Hematopoietic multipotent progenitor cell (in vitro differentiated cells): ENCODE measurements at regions not wholly inside any gene's neighbourhood (a gene's known extent, or its start where the extent isn't known, plus 50 kb on each side); places are given as distances from the start of the nearest gene placed in this dataset.

Experiments
- DNase-seq, 3 donors: peaks; one replicate each; pipeline ENCODE4 v3.0.0-alpha.2; 2011 to 2015; ENCODE audit warnings: low read depth in 2 of 3, low spot score in 2 of 3

DNA sequence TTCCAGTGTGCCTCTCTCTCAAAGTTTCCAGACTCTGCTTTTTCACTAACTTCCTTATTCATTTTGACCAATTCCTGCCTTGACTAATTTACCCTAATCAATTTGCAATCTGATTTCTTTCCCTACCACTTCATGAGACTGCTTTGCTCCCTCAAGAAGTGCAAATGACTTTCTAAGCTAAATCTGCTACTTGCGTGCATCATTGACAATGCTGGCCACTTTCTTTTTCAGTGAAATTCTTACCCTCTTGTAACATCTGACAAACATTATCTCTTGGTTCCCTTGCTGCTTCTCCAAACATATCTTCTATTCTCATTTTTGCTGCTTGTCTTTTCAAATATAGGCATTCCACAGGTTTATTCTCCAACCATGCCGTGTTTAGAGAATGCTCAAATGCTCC, 659.9 kb downstream of the USP25 start:
- no peak for DNase-seq

DNA sequence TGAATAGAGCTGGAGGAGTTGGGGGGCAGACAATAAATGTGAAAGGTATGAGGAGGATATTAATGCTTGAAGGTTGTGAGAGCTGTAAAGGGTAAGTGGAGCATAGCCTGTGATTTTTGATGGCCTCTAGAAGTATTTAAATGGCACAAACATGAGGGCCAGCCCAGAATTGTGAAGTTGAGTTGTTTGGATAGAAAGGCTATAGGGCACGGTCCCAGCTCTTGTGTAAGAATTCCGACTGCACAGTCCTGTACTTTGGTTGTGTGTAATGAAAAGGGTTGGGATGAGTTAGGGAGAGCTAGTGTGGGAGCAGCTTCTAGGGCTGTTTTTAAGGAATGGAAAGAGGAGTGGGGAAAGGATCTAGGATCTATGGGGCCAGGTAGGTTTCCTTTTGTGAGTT, 665.5 kb downstream of the USP25 start:
- DNase-seq, result no peak

DNA sequence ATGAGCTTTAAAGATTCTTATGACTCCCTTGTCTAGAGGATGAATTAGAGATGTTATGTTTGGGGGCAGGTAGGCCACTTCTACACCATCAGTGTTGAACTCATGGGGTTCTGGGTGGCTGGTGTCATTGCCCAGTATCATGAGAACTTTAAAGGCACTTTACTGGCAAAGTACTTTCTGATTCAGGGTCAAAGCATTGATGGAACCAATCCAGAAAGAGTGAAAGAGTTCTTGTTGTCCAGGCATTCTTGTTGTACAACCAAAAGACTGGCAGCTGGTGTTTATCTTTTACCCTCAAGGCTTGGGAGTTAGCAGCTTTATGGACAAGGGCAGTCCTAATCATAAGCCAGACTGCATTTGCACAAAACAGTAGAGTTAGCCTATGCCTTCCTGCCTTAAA, 673.0 kb downstream of the USP25 start:
- DNase-seq, result no peak

DNA sequence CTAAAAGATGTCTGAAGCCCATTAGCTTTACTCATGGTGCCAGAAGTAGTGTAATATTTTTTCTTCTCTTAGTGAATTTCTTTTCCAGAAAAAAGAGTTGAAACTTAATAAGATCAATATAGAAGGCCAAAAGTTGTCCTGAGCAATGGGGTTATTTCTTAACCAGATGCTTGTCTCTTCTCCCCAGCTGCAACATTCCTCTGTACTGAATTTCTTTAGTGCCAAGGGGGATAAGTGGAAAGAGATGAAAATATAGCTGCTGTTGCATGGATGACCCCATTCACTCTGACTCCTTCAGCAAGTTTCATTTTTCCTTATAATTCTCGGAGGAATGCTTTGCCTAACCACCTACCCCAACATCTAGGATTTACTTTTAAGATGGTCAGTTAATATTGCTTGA, 675.0 kb downstream of the USP25 start:
- no peak for DNase-seq

DNA sequence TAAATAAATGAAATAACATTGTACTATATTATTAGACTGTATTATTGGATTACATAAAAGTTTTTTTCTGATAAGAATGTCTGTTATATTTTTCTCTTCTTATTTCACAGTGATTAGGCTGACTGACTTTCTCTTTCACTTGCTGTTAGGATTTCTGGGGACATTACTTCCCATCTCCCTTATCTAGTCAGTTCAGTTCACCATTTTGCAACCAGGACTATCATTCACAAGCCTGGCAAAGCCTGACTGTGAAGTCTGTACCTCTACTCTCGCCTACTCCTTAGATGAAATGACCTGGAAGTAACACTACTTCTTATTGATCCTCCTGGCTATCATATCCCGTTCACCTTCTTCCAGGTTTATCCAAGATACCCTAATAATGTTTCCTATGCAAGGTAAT, 676.6 kb downstream of the USP25 start:
- no peak for DNase-seq

DNA sequence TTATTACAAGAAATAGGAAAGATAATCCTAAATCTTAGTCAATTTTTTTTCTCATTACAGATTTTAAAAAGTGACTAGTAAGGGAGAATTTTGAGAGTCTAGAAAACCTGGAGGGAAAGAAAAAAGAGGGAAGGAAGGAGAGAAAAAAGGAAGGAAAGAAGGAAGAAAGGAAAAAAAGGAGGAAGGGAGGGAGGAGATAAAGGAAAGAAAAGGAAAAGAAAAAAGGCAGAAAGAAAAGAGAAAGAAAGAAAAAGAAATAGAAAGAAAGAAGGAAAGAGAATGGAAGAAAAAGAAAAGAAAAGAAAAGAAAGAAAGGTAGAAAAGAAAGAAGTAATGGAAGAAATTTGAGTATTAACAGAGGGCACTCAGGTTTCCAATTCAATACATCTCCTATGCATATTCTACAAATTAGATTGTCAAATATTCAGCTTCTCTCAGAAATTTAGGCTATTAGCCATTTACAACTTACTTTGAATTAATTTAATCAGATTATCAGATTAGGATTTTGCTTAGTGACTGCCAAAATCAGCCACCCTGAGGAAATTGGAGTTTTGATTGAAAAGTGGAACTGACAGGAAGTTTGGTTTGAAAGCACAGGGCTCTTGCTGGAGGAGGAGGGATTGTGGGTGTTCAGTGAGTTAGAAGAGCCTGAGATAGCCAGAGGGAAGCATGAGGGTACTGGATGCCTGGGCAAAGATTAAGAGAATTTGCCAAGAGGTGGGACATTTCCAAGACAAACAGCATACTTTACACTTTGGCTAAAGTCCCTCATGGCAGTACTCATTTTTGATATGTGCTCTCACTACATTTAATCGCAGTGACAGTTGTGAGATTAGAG, 677.8 kb downstream of the USP25 start:
- DNase-seq, result no peak

DNA sequence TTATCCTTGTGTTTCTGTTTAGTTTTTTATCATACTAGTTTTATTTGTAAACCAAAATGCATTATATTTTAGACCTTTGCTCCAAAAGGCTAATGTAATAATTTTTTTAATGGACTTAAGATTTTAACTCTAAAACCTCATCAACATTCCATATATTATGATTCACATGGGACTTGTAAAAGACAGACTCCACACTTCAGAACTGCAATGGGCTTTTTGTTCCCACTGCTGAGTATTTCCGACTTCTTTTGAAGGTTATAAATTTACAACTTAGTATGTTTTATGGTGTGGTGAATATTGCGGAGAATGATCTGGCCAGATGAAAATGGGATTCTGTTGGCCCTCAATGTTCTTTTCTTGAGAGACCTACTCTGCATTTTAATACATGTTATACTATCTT, 678.5 kb downstream of the USP25 start:
- no peak for DNase-seq

DNA sequence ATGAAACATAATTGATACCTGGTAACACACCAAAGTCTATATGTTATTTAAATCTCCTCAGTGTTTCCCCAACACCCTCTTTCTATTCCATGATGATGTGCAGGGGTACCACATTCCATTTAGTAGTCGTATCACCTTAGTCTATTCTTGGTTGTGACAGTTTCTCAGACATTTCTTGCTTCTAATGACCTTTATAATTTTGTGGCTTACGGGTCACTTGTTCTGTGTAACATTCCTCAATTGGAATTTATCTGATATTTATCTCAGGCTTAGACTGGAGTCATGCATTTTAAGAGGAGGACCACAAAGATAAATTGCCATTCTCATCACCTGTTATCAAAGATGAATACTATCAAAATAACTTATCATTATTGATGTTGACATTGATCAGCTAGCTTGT, 679.6 kb downstream of the USP25 start:
- DNase-seq, result no peak

DNA sequence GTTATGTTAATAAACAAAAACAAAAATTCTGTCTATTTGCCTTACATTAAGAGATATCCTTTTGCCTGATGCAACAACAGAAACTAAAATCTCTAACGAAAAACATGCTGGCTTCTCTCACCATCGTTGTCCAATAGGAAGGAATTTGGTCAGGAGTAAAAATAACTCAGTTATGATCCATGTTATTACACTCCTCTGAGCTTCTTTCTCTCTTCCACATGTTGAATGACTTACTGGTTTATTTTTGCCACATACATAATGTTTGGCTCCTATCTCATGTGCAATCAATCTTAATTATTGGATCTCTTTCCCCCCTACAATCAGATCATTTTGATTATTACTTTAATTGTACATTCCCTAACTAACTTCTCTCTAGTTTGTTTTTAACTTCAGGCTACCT, 688.4 kb downstream of the USP25 start:
- DNase-seq, result no peak

DNA sequence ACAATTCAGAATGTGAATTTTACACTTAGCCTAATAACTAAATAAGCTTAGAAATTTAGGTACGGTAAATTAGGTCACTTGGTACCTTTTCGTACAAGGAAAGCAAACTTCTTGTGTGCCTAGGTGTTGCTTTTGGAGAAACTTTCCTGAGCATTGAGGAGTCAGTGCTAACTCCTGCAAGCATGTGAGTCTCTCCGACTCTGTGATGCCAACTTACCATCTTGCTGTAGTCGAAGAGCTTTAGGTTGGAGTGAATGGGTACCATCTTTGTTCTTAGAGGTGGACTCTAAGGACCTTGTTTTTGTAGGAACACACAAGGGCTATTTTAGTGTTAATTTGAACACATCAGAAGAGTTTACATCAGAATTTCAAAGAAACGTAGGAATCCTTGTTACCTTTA, 688.9 kb downstream of the USP25 start:
- no peak for DNase-seq

DNA sequence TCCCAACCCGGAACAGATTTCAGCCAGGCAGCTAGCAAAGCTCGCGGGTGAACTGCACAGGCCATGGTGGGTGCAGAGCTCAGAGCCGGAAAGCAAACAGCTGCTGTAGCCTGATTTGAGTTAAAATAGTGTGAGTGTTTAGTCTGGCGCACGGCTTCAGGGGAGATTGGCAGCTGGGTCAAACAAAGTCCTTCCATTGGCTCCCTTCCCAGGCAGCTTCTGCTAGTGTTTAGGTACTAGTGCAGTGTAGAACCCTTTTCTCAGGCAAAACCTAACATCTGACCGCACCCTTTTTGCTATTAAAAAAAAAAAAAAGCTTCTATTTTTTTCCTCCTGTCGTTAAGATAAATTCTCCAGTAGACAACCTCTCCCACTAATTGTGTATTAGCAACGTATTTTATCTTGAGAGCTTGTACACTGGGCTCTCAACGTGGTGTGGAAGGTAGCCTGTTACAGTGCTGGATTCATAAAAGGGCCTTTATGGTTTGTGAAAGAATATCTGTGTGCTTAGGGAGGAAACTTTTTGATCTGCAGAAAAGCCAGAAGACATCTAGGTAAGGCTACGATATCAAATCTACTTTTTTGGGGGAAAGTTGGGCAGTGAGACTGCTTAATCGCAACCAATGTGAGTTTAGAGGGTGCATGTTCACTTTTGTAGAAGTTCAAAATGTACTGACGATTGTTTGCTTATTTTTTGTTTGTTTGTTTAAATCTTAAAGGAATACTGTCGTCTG, 689.6 kb downstream of the USP25 start:
- DNase-seq, result peak in 1 of 3 donors; percentile 40

DNA sequence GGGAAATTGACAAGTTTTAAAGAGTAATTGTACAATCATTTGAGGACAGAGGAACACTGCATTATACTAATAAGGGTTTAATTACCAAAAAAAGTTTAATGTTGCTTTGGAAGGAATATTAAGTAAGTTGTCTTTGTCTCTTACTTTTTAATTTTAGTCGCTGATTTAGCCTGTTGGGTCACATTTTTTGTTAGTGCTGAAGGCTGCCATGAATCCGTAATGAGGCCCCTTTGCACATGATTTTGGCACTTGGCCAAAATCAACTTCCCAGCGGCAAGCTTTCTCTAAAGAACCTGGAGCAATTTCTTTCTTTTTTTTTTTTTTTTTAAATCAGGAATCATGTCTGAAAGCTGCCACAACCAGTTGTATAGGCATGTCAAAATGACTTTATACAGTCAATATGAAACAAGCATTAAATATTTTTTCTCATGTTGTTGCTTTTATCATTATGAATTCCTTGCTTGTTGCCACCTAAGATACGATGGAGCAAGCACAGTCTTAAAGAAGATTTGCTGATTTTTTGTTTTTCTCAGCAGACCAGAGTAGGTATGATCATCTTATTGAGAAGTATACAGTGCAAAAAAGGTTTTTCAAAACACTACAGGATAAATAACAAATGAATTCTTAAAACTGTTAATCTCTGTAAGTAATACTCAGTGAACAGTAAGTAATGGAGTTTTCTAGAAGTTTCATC, 690.4 kb downstream of the USP25 start:
- DNase-seq, result no peak

DNA sequence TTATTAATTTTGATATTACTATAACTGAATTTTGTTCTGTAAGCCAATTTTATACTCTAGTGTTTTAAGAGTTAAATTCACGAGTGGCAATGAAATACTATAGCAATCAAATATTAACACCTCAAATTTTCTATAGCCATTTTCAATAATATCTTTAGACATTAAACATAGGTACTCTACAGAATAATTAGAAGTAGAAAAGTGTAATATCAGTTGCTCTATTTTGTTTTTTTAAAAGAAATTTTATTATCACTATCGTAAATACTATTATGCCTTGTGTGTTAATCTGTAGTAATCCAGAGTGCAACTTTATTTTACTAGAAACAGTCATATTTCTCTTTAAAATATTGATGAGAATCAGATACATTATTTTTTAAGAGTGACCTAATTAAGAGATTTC, 691.2 kb downstream of the USP25 start:
- DNase-seq, result no peak

DNA sequence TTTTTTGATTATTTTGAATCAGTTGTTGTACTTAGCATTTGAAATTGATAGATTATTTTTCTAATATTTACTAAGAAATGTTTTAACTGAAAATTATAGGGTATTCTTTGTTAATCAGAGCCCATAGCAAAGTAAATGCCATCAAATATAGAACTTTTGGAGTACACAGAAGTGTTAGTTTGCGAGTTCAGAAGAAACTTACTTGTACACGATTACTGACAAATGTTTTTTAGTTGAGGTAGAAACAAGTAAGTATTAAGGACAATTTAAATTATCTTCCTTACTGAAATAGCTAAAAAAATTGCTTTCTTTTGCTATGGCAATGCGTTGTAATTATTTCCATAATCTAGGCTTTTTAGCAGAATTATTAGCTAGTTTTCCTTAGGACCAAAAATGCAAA, 692.2 kb downstream of the USP25 start:
- DNase-seq, result no peak

DNA sequence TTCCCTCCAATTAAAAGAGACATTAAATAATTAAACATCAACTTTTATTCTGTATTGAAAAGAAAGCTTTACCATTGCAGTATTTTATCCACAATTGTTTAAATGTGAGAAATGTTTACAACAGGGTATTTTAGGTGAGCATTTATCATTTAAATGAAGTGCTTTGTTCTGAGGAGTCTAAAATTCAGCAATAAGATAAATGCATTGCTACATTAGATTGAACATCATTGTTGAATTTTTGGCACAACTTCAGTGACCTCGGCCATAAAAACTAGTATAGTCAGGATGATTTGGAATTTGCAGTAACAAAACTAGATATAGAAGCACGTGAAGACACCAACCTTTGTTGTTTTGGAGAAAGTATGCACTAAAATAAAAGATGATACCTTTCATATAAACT, 692.9 kb downstream of the USP25 start:
- DNase-seq, result no peak

DNA sequence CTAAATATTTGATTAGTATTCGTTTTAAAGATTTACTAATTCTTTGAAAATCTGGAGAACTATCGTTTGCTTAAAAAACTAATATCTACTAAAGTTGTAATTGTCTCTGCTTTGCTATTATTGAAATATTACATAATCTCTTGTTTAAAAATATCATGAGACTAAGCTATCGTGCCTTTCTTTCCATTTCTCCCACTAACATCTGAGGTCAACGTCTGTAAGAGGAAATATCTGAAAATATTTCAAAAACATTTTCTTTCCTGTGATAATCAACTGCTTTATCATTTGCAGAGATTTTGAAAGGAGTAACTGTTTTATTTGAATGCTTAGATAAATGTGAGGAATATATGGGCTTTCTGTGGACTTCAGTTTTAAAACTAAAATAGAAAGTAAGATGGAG, 694.1 kb downstream of the USP25 start:
- no peak for DNase-seq

DNA sequence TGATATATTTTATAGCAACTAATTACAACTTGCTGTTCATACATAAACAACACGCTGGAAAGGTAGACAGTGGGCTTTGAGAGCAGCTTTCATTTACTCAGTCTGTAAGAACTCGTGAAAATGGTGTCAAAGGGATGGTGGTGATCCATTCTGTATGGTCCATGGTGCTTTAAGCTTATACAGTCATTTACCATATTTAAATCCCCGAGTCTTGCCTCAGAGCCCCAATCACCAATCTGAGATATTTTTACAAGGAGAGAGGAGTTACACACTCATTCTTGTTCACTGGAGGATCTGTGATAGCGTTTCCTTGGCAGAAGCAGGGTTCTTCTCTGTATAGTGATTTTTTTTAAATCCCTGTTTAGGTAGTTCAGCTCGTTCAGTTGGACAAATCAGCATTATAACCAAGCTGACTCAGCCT, 694.6 kb downstream of the USP25 start:
- DNase-seq, result no peak

DNA sequence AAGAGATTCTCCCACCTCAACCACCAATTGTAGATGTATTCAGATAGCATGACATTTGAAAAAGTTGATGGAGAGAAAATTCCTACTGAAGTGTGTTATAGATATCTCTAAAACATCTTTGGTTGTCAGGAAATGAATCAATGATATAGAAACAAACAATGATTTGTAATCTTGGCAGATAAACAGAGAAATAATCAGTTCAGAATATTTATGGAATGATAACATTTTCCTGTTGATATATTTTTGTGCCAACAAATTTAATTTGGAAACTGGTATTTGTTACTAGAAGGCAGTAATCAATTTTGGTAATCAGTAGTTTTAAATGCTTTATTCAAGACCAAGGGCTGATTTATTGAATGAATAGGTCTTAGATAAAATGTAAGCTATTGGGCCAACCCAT, 695.6 kb downstream of the USP25 start:
- DNase-seq, result no peak

DNA sequence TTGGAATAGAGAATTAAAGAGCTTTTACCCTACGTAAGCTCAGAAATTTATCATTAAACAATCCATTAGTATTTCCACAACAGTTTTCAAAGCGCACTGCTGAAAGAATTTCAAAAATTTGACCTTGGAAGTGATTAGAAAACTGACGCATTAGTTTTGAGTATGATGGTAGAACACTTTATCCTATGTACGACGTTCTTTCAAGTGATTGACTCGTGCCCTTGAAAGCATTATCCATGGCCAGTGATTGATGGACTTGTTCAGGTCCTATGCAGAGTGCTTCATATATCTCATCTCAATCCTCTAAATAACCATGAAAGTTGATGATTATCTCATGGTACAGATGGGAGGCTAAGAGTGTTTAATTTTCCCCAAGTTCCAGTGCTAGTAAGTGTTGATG, 697.2 kb downstream of the USP25 start:
- no peak for DNase-seq

DNA sequence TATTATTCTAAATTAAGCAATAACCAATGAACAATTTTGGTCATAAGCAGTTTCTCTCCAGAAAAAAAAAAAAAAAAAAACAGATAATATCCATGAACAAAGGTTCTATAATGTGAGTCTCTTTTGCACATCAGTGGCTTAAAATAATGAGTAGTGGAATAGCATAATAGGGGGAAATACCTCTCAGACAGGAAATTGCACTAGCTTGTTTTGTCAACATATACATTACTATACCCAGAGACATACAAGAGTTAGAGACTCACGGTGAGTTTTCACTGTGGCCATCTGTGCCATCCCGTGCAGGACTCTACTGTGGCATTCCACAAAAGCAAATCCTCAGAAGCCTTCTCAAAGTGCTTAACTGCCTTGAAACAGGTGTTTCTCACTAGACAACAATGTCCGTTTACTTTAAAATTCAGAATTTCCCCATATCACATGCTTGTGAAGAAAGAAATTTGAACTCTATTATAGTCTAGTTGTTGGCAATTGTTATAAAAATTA, 697.9 kb downstream of the USP25 start:
- no peak for DNase-seq

DNA sequence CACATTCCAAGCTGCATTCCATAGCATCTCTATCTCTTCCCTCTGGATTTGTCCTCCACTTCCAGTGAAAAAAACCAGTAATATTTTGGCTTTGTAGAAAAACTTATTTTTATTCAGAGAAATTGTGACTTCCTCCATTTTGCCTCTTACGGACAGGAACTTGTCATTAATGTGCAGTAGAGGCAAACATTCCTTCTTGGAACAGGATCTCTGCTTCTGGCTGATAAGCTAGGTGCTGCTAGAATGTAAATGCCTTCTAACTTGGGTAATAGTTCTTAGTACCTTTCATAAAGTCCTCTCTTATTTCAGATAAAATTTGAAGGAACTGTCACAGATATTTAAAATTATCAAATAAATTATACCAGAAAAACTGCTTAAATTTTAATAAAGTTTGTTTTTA, 707.8 kb downstream of the USP25 start:
- DNase-seq, result no peak

DNA sequence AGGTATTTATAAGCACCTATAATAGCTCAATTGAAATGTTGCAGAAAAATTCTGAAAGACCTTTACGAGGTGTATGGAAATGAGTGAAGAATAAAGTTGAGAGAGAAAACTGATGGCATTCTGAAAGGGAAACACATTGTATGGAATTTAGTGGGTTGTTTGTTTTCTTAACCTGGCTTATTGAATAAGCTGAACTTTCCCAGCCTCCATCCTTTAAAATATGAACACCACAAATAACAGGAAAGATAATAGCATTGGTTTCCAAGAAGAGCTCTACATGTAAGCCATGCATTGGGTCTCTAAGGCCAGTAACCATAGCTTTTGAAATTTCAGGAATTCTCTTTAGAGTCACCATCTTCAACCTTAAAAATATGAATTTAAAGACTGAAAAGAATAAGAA, 709.0 kb downstream of the USP25 start:
- DNase-seq, result no peak
